Duodenal mucosa (tissue), 2 donors: ENCODE measurements at regions not wholly inside any gene's neighbourhood (a gene's known extent, or its start where the extent isn't known, plus 50 kb on each side); places are given as distances from the start of the nearest gene placed in this dataset.
"Not testable (repeated sequence)": the region's sequence is repeated elsewhere in the genome, so short reads cannot be mapped to it uniquely, and the experiment has no call there.

Source experiments
- H3K27ac ChIP-seq: one replicate; pipeline ENCODE4 v1.7.0; 2013; ENCODE audit warnings: low read depth, low read length
- H3K27me3 ChIP-seq, 2 donors: one replicate each; pipeline ENCODE4 v1.7.0; 2013; ENCODE audit warnings: low read length in 2 of 2, control low read depth in 1 of 2; ENCODE audit not compliant: insufficient read depth in 2 of 2, control insufficient read depth in 1 of 2
- H3K36me3 ChIP-seq, 2 donors: one replicate each; pipeline ENCODE4 v1.7.0; 2013; ENCODE audit warnings: low read length in 2 of 2, control low read depth in 1 of 2; ENCODE audit not compliant: insufficient read depth in 2 of 2, control insufficient read depth in 1 of 2
- H3K4me1 ChIP-seq, 2 donors: one replicate each; pipeline ENCODE4 v1.7.0; 2013; ENCODE audit warnings: low read length in 2 of 2, control low read depth in 1 of 2; ENCODE audit not compliant: insufficient read depth in 2 of 2, control insufficient read depth in 1 of 2
- H3K4me3 ChIP-seq, 2 donors: one replicate each; pipeline ENCODE4 v1.7.0; 2013; ENCODE audit warnings: low read length in 2 of 2, low read depth in 1 of 2
- H3K9ac ChIP-seq, 2 donors: one replicate each; pipeline ENCODE4 v1.7.0; 2013; ENCODE audit warnings: low read length in 2 of 2, low read depth in 1 of 2
- H3K9me3 ChIP-seq, 2 donors: one replicate each; pipeline ENCODE4 v1.7.0; 2013; ENCODE audit warnings: low read length in 2 of 2, control low read depth in 1 of 2; ENCODE audit not compliant: control insufficient read depth in 1 of 2

GRCh38 chr4:114048154-114048553 lies 68.7 kb upstream of the ARSJ start:
- not testable (repeated sequence) for H3K9me3 ChIP-seq, H3K9ac ChIP-seq, H3K4me1 ChIP-seq, H3K4me3 ChIP-seq, H3K27ac ChIP-seq, H3K27me3 ChIP-seq, H3K36me3 ChIP-seq

GRCh38 chr4:114052227-114052626 lies 72.8 kb upstream of the ARSJ start:
- Histone ChIP-seq H3K27ac (no peak overlapping the region), H3K4me3 (no peak overlapping the region), H3K9me3 (no peaks in the 10 kb centered on the region), H3K9ac (no peak overlapping the region), H3K4me1 (no peaks in the 10 kb centered on the region), H3K36me3 (no peaks in the 10 kb centered on the region), H3K27me3 (no peaks in the 10 kb centered on the region)

- no peaks in the 10 kb centered on the region for H3K36me3 ChIP-seq
- no peak overlapping the region for H3K9ac ChIP-seq
- H3K9me3 ChIP-seq = no peaks in the 10 kb centered on the region
- H3K4me1 ChIP-seq = no peaks in the 10 kb centered on the region
- H3K4me3 ChIP-seq = no peak overlapping the region
- H3K27ac ChIP-seq = no peak overlapping the region
- no peaks in the 10 kb centered on the region for H3K27me3 ChIP-seq
Observed at GRCh38 chr4:114056599-114056998, 77.2 kb upstream of the ARSJ start.

GRCh38 chr4:114057746-114058145 lies 78.3 kb upstream of the ARSJ start:
- no peak overlapping the region for H3K4me3 ChIP-seq
- H3K4me1 ChIP-seq = no peaks in the 10 kb centered on the region
- no peaks in the 10 kb centered on the region for H3K27me3 ChIP-seq
- H3K36me3 ChIP-seq = no peaks in the 10 kb centered on the region
- no peaks in the 10 kb centered on the region for H3K9me3 ChIP-seq
- H3K27ac ChIP-seq = no peak overlapping the region
- H3K9ac ChIP-seq = no peak overlapping the region

GRCh38 chr4:114062499-114062898 lies 83.1 kb upstream of the ARSJ start:
- no peaks in the 10 kb centered on the region for H3K9me3 ChIP-seq
- H3K36me3 ChIP-seq = no peaks in the 10 kb centered on the region
- H3K27me3 ChIP-seq = no peaks in the 10 kb centered on the region
- H3K27ac ChIP-seq = no peak overlapping the region
- no peaks in the 10 kb centered on the region for H3K4me1 ChIP-seq
- H3K4me3 ChIP-seq = no peak overlapping the region
- no peak overlapping the region for H3K9ac ChIP-seq

GRCh38 chr4:114072781-114073180 lies 93.3 kb upstream of the ARSJ start:
- no peaks in the 10 kb centered on the region for H3K36me3 ChIP-seq
- no peak overlapping the region for H3K4me3 ChIP-seq
- no peak overlapping the region for H3K9ac ChIP-seq
- no peaks in the 10 kb centered on the region for H3K9me3 ChIP-seq
- no peaks in the 10 kb centered on the region for H3K27me3 ChIP-seq
- no peaks in the 10 kb centered on the region for H3K4me1 ChIP-seq
- no peak overlapping the region for H3K27ac ChIP-seq

- H3K27me3 ChIP-seq = no peaks in the 10 kb centered on the region
- H3K27ac ChIP-seq = no peak overlapping the region
- H3K9ac ChIP-seq = no peak overlapping the region
- H3K4me1 ChIP-seq = no peaks in the 10 kb centered on the region
- H3K36me3 ChIP-seq = no peaks in the 10 kb centered on the region
- no peaks in the 10 kb centered on the region for H3K9me3 ChIP-seq
- no peak overlapping the region for H3K4me3 ChIP-seq
Observed at GRCh38 chr4:114076899-114077570, 97.6 kb upstream of the ARSJ start.

- Histone ChIP-seq H3K36me3 (no peaks in the 10 kb centered on the region), H3K4me3 (no peak overlapping the region), H3K9me3 (no peaks in the 10 kb centered on the region), H3K27ac (no peak overlapping the region), H3K9ac (no peak overlapping the region), H3K4me1 (no peaks in the 10 kb centered on the region), H3K27me3 (no peaks in the 10 kb centered on the region)
Observed at GRCh38 chr4:114077610-114078009, 98.2 kb upstream of the ARSJ start.

- Histone ChIP-seq H3K36me3 (no peaks in the 10 kb centered on the region), H3K4me3 (no peak overlapping the region), H3K4me1 (no peaks in the 10 kb centered on the region), H3K27ac (no peak overlapping the region), H3K9me3 (no peaks in the 10 kb centered on the region), H3K27me3 (no peaks in the 10 kb centered on the region), H3K9ac (no peak overlapping the region)
Observed at GRCh38 chr4:114078636-114079035, 99.2 kb upstream of the ARSJ start.

- no peaks in the 10 kb centered on the region for H3K9me3 ChIP-seq
- H3K36me3 ChIP-seq = no peaks in the 10 kb centered on the region
- H3K27me3 ChIP-seq = no peaks in the 10 kb centered on the region
- H3K4me1 ChIP-seq = no peaks in the 10 kb centered on the region
- no peak overlapping the region for H3K9ac ChIP-seq
- H3K4me3 ChIP-seq = no peak overlapping the region
- no peak overlapping the region for H3K27ac ChIP-seq
Observed at GRCh38 chr4:114081783-114082182, 102.3 kb upstream of the ARSJ start.

- Histone ChIP-seq H3K4me3 (no peak overlapping the region), H3K4me1 (no peaks in the 10 kb centered on the region), H3K27ac (no peak overlapping the region), H3K36me3 (no peaks in the 10 kb centered on the region), H3K27me3 (no peaks in the 10 kb centered on the region), H3K9ac (no peak overlapping the region), H3K9me3 (no peaks in the 10 kb centered on the region)
Observed at GRCh38 chr4:114082348-114082747, 102.9 kb upstream of the ARSJ start.
